ENCODE measurements at regions not wholly inside any gene's neighbourhood (a gene's known extent, or its start where the extent isn't known, plus 50 kb on each side); places are given as distances from the start of the nearest gene placed in this dataset.
A peak's percentile ranks its signal among the peaks of the same experiment; 100 is the strongest.

- ATAC-seq (ENCODE audit: poor library complexity) (no peak), DNase-seq (no peak)
- intact Hi-C loops (cut with DNase I), result no loop called here
Measured at GRCh38 chr5:17424674-17425073, 73.4 kb upstream of the TAF11L2 start.

DNA sequence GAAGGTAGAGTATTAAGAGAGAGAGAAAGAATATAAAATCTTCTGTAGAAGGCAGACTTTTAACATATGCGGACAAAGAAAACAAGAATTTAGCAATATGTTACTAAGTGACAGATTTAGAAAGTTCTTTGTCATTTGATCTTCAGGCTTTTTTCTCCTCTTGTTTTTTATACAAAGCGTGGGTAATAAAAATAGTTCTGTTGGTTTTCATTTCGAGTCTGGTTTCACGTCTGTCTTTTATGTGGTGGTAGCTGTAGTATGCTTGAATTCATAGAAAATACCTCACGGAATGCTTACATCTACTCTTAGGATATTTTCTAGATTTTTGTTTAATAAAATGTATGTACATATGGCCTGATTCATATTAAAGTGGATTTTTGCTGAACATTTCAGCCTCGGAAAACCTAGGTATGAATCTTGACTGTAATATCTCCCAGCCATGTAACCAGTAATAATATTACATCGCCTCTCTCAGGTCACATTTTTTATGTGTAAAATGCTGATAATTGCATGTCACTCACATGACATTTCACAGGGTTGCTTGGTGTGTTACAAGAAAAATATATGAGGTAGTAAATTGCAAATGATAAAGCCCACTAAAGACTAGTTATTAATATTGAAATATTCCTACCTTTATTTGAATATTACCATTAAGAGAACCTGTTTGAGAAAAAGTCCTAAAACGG is 72.5 kb upstream of the TAF11L2 start:
- DNase-seq, result no peak
- intact Hi-C loops (cut with DNase I), result no loop called here
- ATAC-seq (ENCODE audit: poor library complexity), result no peak

GRCh38 chr5:17426104-17426749 is 71.8 kb upstream of the TAF11L2 start:
- DNase-seq, result no peak
- intact Hi-C loops (cut with DNase I), result no loop called here
- ATAC-seq (ENCODE audit: poor library complexity), result no peak

- ATAC-seq (ENCODE audit: poor library complexity) (no peak), DNase-seq (no peak)
- intact Hi-C loops (cut with DNase I), result no loop called here
Measured at GRCh38 chr5:17428176-17428800, 69.7 kb upstream of the TAF11L2 start.

- ATAC-seq (ENCODE audit: poor library complexity) (no peak), DNase-seq (no peak)
- intact Hi-C loops (cut with DNase I), result no loop called here
Measured at GRCh38 chr5:17429353-17429752, 68.7 kb upstream of the TAF11L2 start.

DNA sequence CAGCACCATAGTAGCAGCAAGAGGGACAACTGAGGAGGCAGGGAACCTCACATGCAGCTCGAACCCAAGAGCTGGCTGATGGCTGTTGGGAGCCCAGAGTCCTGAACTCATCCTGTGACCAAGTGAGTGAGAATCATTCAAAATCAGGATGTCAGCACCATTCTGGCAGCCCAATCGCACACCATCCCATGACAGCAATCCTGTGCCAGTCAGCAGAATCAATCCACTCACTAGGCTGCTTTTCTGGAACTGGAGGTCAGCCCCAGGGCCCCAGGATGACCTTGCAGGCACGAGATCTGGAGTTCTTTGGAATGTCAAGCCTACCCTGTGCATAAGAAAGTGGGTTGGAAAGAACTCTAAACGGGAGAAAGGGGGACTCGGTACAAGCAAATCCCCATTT is 67.8 kb upstream of the TAF11L2 start:
- ATAC-seq (ENCODE audit: poor library complexity), result no peak
- intact Hi-C loops (cut with DNase I), result no loop called here
- no peak for DNase-seq

DNA sequence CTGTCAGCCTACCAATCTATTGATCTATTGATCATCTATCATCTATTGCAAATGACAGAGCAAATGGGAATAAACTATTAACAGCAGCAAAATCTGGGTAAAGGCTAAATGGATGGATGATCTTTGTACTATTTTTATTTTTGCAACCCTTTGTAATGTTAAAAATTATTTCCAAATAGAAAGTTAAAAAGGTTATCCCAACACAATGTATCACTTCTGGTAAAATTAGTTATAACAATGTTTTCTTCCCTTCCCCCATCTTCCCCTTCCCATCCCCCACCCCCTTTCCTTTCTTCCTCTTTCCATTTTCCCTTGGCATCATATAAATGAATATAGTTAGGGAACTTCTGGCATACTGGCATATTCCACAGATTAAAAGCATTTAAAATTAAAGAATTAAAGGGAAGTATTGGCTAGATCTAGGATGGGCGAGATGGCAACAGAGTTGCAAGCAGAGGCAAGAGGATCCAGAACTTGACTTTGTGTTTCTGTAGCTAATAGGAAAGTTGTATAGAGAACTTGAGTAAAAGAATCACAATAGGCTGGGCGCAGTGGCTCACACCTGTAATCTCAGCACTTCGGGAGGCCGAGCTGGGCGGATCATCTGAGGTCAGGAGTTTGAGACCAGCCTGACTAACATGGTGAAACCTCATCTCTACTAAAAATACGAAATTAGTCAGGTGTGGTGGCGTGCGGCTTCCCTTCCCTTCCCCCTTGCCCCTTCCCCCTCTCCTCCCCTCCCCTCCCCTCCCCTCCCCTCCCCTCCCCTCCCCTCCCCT is 66.6 kb upstream of the TAF11L2 start:
- ATAC-seq (ENCODE audit: poor library complexity) (no peak), DNase-seq (no peak)
- intact Hi-C loops (cut with DNase I), result no loop called here

- ATAC-seq (ENCODE audit: poor library complexity), result no peak
- DNase-seq, result no peak
- intact Hi-C loops (cut with DNase I), result no loop called here
Measured at GRCh38 chr5:17432569-17432968, 65.5 kb upstream of the TAF11L2 start.

GRCh38 chr5:17433406-17433805 is 64.6 kb upstream of the TAF11L2 start:
- DNase-seq, result no peak
- ATAC-seq (ENCODE audit: poor library complexity), result no peak
- intact Hi-C loops (cut with DNase I), result no loop called here

DNA sequence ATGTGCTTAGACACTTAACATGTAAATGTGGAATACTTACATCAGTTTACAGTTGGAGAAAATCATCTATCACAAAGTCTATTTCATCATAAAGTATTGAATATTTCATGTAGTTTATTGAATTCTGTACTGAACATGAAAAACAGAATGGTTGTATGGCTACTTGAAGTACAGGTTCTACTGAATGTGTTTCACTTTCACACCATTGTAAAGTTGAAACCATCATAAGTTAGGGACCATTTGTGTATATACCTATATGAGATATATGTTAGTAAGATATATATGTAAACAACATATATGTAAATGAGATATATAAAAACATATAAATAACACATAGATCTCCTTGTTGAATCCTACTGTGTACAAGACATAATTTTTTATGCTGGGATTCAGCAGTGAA is 63.0 kb upstream of the TAF11L2 start:
- intact Hi-C loops (cut with DNase I), result no loop called here
- no peak for ATAC-seq (ENCODE audit: poor library complexity)

DNA sequence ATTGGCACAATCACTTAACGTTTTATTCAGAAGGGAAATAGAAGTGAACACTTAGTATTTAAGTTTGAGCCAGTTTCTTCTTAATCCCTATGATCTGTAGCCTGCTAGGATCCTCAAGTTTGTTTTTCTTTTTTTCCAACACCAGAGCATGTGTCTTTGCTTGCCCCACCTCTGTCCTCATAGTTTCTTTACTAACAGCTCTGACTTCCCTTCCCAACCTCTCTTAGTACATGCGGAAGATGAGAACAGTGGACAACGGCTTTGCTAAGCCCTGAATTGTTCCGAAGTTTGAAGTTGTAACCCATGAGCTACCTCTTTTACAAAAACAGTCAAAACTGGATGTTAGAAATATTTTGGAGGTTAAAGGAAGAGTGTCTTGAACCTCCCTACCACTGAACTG is 61.7 kb upstream of the TAF11L2 start:
- no peak for DNase-seq
- intact Hi-C loops (cut with DNase I), result no loop called here
- peak; percentile 59 for ATAC-seq (ENCODE audit: poor library complexity)

More for the DNA sequence above, 63.0 kb upstream of the TAF11L2 start:
- no peak for DNase-seq

- ATAC-seq (ENCODE audit: poor library complexity), result peak; percentile 56
- DNase-seq, result no peak
- intact Hi-C loops (cut with DNase I), result no loop called here
Measured at GRCh38 chr5:17436761-17437221, 61.2 kb upstream of the TAF11L2 start.

- ATAC-seq (ENCODE audit: poor library complexity), result no peak
- no peak for DNase-seq
- intact Hi-C loops (cut with DNase I), result no loop called here
Measured at GRCh38 chr5:17438027-17438426, 60.0 kb upstream of the TAF11L2 start.

- DNase-seq (no peak), ATAC-seq (ENCODE audit: poor library complexity) (no peak)
- intact Hi-C loops (cut with DNase I), result no loop called here
Measured at GRCh38 chr5:17439956-17440355, 58.1 kb upstream of the TAF11L2 start.

GRCh38 chr5:17440766-17441165 is 57.3 kb upstream of the TAF11L2 start:
- intact Hi-C loops (cut with DNase I), result no loop called here
- ATAC-seq (ENCODE audit: poor library complexity) (no peak), DNase-seq (no peak)

GRCh38 chr5:17441351-17441750 is 56.7 kb upstream of the TAF11L2 start:
- ATAC-seq (ENCODE audit: poor library complexity) (no peak), DNase-seq (no peak)
- intact Hi-C loops (cut with DNase I), result no loop called here

GRCh38 chr5:17443333-17444130 is 54.5 kb upstream of the TAF11L2 start:
- intact Hi-C loops (cut with DNase I), result no loop called here
- no peak for ATAC-seq (ENCODE audit: poor library complexity)
- peak; percentile 74 for DNase-seq

DNA sequence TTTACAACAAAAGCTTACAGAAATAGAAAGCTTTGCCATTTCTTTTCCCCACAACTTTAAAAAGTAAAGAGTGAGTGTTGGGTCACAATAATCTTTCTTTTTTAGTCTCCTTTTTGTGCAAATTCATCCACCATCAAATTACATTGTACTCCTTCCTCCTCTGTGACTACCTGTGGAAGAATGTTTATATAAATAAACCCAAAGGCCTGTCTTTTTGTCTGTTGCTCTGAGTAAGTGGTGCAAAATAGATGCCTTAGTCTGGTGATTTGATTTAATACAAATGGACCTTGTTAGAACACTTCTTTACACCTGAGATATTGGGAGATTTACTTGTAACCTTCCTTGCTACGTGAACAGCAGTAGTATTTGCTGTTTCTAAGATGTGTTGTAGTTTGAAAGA is 53.5 kb upstream of the TAF11L2 start:
- intact Hi-C loops (cut with DNase I), result no loop called here
- no peak for DNase-seq
- no peak for ATAC-seq (ENCODE audit: poor library complexity)

- no peak for ATAC-seq (ENCODE audit: poor library complexity)
- no peak for DNase-seq
- intact Hi-C loops (cut with DNase I), result no loop called here
Measured at GRCh38 chr5:17445185-17445584, 52.8 kb upstream of the TAF11L2 start.

All from Right ventricle myocardium superior (tissue), 1 donor.